ENCODE measurements at regions not wholly inside any gene's neighbourhood (a gene's known extent, or its start where the extent isn't known, plus 50 kb on each side); places are given as distances from the start of the nearest gene placed in this dataset.

- TF ChIP-seq CTCF (IDR thresholded peaks at IDR 0.05), result no peak
- no peak for TF ChIP-seq EZH2phosphoT487 (IDR thresholded peaks at IDR 0.05)
- TF ChIP-seq EZH2 (IDR thresholded peaks at IDR 0.05), result no peak
These were observed 487.6 kb upstream of the DAB1 start for GRCh38 chr1:57911427-57911826.

All from neural progenitor cell (in vitro differentiated cells).